SK-N-MC (cell line): ENCODE measurements at regions not wholly inside any gene's neighbourhood (a gene's known extent, or its start where the extent isn't known, plus 50 kb on each side); places are given as distances from the start of the nearest gene placed in this dataset.

Source experiments
- EZH2 ChIP-seq: fragments of 200-600 bp; sonication (generic); IDR thresholded peaks from one replicate; pipeline ENCODE4 v1.6.1; 2017; ENCODE audit warnings: antibody characterized with exemption
- FOXP2 ChIP-seq: optimal IDR thresholded peaks from 2 replicates; pipeline ENCODE3; 2011; ENCODE audit warnings: mild to moderate bottlenecking, moderate library complexity; ENCODE audit not compliant: insufficient read depth; ENCODE audit errors: extremely low read length, control extremely low read depth
- POLR2AphosphoS5 ChIP-seq: IDR thresholded peaks from 2 replicates; pipeline ENCODE4 v1.6.1; 2012; ENCODE audit warnings: mild to moderate bottlenecking, low read depth, low read length, borderline replicate concordance

DNA sequence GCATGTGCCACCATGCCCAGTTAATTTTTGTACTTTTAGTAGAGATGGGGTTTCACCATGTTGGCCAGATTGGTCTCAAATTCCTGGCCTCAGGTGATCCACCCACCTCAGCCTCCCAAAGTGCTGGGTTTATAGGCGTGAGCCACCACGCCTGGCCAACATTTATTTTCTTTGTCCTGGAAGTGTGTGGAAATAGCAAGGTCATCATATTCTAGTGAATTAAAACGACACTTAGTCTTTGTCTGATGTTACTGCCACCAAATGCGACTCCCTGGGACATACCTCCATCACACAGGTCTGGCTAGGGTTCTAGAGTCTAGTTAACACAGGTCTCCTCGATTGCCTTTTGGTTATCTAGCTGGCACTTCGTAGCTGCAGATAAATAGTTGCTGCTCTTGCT lies 203.1 kb downstream of the AASDH start:
- TF ChIP-seq POLR2AphosphoS5 = no peak
- no peak for TF ChIP-seq EZH2
- no peak for TF ChIP-seq FOXP2
